ENCODE measurements at regions not wholly inside any gene's neighbourhood (a gene's known extent, or its start where the extent isn't known, plus 50 kb on each side); places are given as distances from the start of the nearest gene placed in this dataset.

GRCh38 chr20:57940868-57941522, 231.2 kb upstream of the PMEPA1 start:
- H3K27me3 ChIP-seq: no peaks in the 10 kb centered on the region
- H3K4me3 ChIP-seq: no peak overlapping the region
- intact Hi-C loops (cut with DNase I; ENCODE audit: low total_unique reads): no loop called here
- no peaks in the 10 kb centered on the region for H3K36me3 ChIP-seq
- DNase-seq (no peak), ATAC-seq (no peak)
- H3K27ac ChIP-seq: no peak overlapping the region
- H3K4me1 ChIP-seq: no peaks in the 10 kb centered on the region
- no peaks in the 10 kb centered on the region for H3K9me3 ChIP-seq
- TF ChIP-seq, protein P1, sequence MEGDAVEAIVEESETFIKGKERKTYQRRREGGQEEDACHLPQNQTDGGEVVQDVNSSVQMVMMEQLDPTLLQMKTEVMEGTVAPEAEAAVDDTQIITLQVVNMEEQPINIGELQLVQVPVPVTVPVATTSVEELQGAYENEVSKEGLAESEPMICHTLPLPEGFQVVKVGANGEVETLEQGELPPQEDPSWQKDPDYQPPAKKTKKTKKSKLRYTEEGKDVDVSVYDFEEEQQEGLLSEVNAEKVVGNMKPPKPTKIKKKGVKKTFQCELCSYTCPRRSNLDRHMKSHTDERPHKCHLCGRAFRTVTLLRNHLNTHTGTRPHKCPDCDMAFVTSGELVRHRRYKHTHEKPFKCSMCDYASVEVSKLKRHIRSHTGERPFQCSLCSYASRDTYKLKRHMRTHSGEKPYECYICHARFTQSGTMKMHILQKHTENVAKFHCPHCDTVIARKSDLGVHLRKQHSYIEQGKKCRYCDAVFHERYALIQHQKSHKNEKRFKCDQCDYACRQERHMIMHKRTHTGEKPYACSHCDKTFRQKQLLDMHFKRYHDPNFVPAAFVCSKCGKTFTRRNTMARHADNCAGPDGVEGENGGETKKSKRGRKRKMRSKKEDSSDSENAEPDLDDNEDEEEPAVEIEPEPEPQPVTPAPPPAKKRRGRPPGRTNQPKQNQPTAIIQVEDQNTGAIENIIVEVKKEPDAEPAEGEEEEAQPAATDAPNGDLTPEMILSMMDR (IDR thresholded peaks at IDR 0.05 in 4 of 5, conservative IDR thresholded peaks at IDR 0.05 in 1 of 5): no peak
- TF ChIP-seq POLR2A (IDR thresholded peaks at IDR 0.05): no peak
- in situ Hi-C loops (cut with MboI; ENCODE audit: low sequenced_read_pairs in 4 of 4): no loop called here

DNA sequence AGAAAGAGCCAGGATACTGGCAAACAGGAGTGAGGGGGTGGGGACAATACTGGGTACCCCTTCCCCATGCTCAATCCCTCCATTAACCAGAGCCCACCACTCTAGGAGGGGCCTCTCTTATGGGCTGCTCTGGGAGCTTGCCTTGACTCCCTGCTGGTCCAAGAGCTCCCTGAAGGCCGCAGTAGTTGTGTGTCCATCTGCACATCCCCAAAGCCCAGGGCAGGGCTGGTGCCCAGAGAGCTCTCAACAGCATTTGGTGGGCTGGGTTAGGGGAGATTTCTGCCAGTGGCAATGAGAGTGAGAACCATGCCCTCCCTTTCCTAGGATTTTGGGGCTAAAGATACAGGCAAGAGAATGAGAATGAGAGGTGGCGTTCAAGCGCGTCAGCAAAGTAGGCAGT, 230.6 kb upstream of the PMEPA1 start:
- no peaks in the 10 kb centered on the region for H3K36me3 ChIP-seq
- intact Hi-C loops (cut with DNase I; ENCODE audit: low total_unique reads): no loop called here
- TF ChIP-seq, protein P1 (IDR thresholded peaks at IDR 0.05 in 4 of 5, conservative IDR thresholded peaks at IDR 0.05 in 1 of 5): no peak
- no peak for TF ChIP-seq POLR2A (IDR thresholded peaks at IDR 0.05)
- H3K27ac ChIP-seq: no peak overlapping the region
- no peak for ATAC-seq
- H3K4me1 ChIP-seq: no peaks in the 10 kb centered on the region
- in situ Hi-C loops (cut with MboI; ENCODE audit: low sequenced_read_pairs in 4 of 4): no loop called here
- no peaks in the 10 kb centered on the region for H3K9me3 ChIP-seq
- no peak overlapping the region for H3K4me3 ChIP-seq
- no peaks in the 10 kb centered on the region for H3K27me3 ChIP-seq
- DNase-seq: no peak

DNA sequence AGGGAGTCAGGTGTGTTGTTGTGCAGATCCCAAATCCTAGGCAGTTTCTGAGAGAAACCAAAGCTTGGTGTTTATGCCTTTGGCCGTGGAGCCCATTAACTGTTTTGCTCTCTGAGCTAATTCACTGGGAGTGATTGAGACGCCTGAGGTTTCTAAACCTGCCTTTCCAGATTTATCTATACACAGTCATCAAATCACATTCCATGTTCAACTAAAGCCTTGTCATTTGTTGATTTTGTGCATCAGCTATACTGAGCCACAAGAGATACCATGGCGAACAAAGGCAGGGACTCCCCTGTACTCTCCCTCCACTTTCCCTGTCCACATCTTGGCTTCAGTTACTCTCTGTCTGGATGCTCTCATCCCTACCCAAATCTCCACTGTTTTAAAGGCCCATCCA, 229.7 kb upstream of the PMEPA1 start:
- TF ChIP-seq POLR2A (IDR thresholded peaks at IDR 0.05): no peak
- TF ChIP-seq, protein P1 (IDR thresholded peaks at IDR 0.05 in 4 of 5, conservative IDR thresholded peaks at IDR 0.05 in 1 of 5): no peak
- Histone ChIP-seq H3K4me1 (no peaks in the 10 kb centered on the region), H3K27me3 (no peaks in the 10 kb centered on the region), H3K27ac (no peak overlapping the region), H3K36me3 (no peaks in the 10 kb centered on the region), H3K9me3 (no peaks in the 10 kb centered on the region), H3K4me3 (no peak overlapping the region)
- no peak for ATAC-seq
- no peak for DNase-seq
- in situ Hi-C loops (cut with MboI; ENCODE audit: low sequenced_read_pairs in 4 of 4) (no loop called here), intact Hi-C loops (cut with DNase I; ENCODE audit: low total_unique reads) (no loop called here)

DNA sequence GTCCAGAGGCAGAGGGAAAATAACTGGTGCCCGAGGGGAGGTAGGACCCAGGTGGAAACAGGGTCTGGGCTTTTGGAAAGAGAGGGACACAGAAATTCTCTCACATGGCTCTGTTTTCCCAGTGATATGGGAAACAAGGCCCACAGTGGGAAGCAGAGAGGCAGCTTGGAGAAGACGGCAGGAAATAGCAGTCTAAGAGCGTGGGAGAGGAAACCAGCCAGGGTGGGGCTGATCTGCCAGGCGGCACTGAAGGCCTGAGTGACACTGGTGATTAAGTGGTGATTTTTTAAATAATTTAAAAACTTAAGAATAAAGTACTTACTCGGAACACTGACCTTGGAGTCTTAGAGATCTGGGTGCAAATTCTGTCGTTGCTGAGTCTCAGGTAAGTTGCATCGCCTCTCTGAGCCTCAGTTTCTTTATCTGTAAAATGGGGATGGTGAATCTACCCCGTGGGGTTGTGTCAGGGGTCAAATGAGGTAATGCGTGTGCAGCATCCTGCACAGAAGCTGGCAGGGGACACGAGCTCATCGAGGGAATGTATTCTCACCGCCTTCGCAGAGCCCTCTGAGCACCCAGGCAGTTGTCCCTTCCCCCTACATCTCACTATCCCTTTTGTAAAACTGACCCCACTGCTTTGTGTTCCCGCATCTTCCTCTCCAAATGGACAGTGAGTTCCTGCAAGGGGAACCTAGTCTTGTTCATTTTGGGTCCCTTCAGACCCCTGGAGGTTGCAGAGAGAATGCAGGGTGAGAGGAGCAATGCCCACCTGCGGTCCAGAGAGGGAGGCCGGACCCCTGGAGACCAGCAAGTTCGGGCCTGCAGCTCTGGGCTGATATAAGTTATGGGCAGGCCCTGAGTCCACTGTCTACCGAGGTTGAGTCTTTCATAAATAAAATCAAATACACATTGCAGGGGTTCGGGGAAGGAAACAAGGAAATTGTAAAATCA, 228.6 kb upstream of the PMEPA1 start:
- DNase-seq (no peak), ATAC-seq (no peak)
- no peak overlapping the region for H3K4me3 ChIP-seq
- H3K27ac ChIP-seq: no peak overlapping the region
- H3K36me3 ChIP-seq: no peaks in the 10 kb centered on the region
- no peaks in the 10 kb centered on the region for H3K4me1 ChIP-seq
- no peaks in the 10 kb centered on the region for H3K27me3 ChIP-seq
- TF ChIP-seq, protein P1 (IDR thresholded peaks at IDR 0.05 in 4 of 5, conservative IDR thresholded peaks at IDR 0.05 in 1 of 5): no peak
- TF ChIP-seq POLR2A (IDR thresholded peaks at IDR 0.05): no peak
- H3K9me3 ChIP-seq: no peaks in the 10 kb centered on the region
- in situ Hi-C loops (cut with MboI; ENCODE audit: low sequenced_read_pairs in 4 of 4): no loop called here
- intact Hi-C loops (cut with DNase I; ENCODE audit: low total_unique reads): no loop called here
